CD1c-positive myeloid dendritic cell (primary cell): ENCODE measurements at regions not wholly inside any gene's neighbourhood (a gene's known extent, or its start where the extent isn't known, plus 50 kb on each side); places are given as distances from the start of the nearest gene placed in this dataset.
A peak's percentile ranks its signal among the peaks of the same experiment; 100 is the strongest.
"Not testable (repeated sequence)": the region's sequence is repeated elsewhere in the genome, so short reads cannot be mapped to it uniquely, and the experiment has no call there.

Source experiments
- DNase-seq: peaks from one replicate; pipeline ENCODE4 v3.0.0-alpha.2; 2016; ENCODE audit errors: extremely low spot score

DNA sequence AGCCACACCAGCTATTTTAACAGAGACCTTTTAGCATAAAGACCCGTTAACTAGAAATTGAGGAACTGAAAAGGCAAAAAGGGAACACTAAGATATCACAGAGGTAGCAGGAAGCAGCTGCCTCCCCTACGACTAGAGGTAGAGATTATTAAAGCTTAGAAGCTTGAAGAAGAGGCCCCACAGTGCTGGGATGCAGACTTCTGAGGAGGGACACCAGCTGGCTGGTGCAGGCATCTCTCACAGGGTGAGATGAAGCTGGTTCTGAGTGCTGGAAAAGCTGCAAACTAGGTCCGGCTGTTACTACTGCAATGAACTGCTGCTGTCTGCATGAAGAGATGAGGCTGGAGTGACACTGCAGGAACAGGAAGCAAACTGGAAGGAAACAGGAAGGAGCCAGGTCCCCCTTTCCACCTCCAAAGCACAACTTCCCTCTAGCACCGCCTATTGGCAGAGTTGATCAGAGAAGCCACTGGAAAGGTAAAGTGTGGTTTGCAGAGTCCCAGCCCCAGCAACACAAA lies 61.2 kb upstream of the MRPS9 start:
- DNase-seq = peak; percentile 68

DNA sequence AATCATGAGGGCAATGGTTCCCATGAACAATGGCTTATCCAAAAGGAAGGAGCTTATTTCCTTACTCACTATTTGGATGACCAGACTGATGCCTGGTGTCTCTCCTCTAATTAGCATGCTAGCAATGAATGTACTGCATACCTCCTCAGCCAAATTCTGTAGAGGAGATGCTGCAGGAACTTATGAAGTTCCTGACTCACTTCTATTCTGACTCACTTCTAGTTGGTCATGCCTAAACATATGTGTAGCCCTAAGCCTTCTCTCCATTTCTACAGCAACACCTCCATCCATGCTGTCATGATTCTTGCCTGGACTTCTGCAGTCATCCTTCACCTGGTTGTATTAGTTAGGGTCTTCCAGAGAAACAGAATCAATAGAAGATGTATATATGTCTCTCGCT lies 59.9 kb upstream of the MRPS9 start:
- DNase-seq = no peak

DNA sequence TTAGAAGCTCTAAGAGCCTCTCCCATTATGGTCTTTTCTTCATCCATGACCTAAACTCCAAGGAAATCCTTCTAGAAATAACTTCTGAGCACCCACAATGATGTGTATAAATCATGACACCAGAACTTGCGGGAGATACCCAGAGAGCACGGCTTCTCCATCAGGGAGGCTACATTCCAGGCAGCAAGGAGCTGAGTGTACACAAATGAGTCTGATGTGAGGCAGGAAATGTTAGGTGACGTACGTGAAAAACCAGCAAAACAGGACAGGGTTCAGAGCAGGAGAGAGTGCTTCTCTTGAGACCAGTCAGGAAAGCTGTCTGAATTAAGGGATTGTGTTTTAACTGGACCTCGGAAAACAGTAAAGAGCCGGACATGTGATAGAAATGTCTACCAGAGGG lies 58.1 kb upstream of the MRPS9 start:
- not testable (repeated sequence) for DNase-seq

DNA sequence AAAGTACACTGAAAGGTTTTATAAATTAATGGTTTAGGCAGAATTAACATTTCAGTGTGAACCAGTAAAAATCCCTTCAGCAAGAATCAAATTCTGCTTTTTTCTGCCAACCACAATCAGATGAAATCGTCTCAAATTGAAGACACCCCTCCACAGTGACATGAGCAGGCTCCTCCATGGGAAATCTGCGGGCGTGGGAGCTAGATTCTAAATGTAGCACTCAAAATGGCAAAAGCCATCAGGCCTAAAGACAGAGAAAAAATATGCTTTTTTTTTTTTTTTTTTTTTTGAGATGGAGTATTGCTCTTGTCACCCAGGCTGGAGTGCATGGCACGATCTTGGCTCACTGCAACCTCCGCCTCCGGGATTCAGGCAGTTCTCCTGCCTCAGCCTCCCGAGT lies 55.8 kb upstream of the MRPS9 start:
- DNase-seq = no peak
